22Rv1 (cell line): ENCODE measurements at regions not wholly inside any gene's neighbourhood (a gene's known extent, or its start where the extent isn't known, plus 50 kb on each side); places are given as distances from the start of the nearest gene placed in this dataset.

ENCODE experiments used
- CTCF ChIP-seq: fragments of 450-650 bp; IDR thresholded peaks from 2 replicates; pipeline ENCODE4 v1.5.1; 2017; ENCODE audit warnings: mild to moderate bottlenecking
- ZFX ChIP-seq: fragments of 450-650 bp; IDR thresholded peaks from 2 replicates; pipeline ENCODE4 v1.6.1; 2017; ENCODE audit warnings: antibody characterized with exemption, borderline replicate concordance

DNA sequence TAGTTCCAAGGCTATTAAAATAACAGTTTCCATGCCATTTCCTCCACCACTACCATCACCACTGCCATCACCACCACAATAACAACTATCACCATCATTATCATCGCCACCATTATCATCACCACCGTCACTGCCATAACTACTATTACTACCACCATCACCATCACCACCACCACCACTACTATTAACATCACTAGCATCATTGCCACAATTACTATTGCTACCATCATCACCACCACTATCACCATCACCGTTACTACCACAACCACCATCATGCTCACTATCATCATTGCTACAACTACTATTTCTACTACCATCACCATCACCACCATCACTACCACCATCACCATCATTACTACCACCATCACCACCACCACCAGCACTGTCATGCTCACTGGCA, 185.9 kb upstream of the MAF start:
- TF ChIP-seq CTCF (no peak), ZFX (no peak)
